A549 (cell line): ENCODE measurements at regions not wholly inside any gene's neighbourhood (a gene's known extent, or its start where the extent isn't known, plus 50 kb on each side); places are given as distances from the start of the nearest gene placed in this dataset.

Source experiments
- BHLHE40 ChIP-seq: IDR thresholded peaks from 2 replicates; pipeline ENCODE4 v1.6.1; 2012; ENCODE audit warnings: low read depth, low read length, inconsistent platforms
- E2F6 ChIP-seq: IDR thresholded peaks from 2 replicates; pipeline ENCODE4 v1.6.1; 2012; ENCODE audit warnings: low read depth, borderline replicate concordance
- EP300 ChIP-seq, 2 experiments: fragments of >200 bp; sonication (Bioruptor Twin); formaldehyde crosslinking; IDR thresholded peaks; 2 replicates in 1 of 2; 3 replicates in 1 of 2; pipeline ENCODE4 v1.6.1; 2016 to 2017
- JUNB ChIP-seq: fragments of >200 bp; sonication (Bioruptor Twin); formaldehyde crosslinking; IDR thresholded peaks from 2 replicates; pipeline ENCODE4 v1.6.1; 2016
- MAZ ChIP-seq: fragments of 150-350 bp; IDR thresholded peaks from 2 replicates; pipeline ENCODE4 v1.6.1; 2014; ENCODE audit warnings: antibody characterized with exemption, low read depth, low read length, borderline replicate concordance
- MYC ChIP-seq: IDR thresholded peaks from 2 replicates; pipeline ENCODE4 v1.6.1; 2012; ENCODE audit warnings: mild to moderate bottlenecking, inconsistent platforms, low read length, improper control_type of control experiment, borderline replicate concordance
- POLR2A ChIP-seq: IDR thresholded peaks from 2 replicates; pipeline ENCODE4 v1.6.1; 2012; ENCODE audit warnings: mild to moderate bottlenecking, low read length
- POLR2AphosphoS2 ChIP-seq: conservative IDR thresholded peaks from 2 replicates; pipeline ENCODE4 v1.6.1; 2012; ENCODE audit warnings: low read length, improper control_type of control experiment, inconsistent platforms
- RAD21 ChIP-seq, 2 experiments: fragments of >200 bp in 1 of 2; sonication (Bioruptor Twin) in 1 of 2; formaldehyde crosslinking in 1 of 2; IDR thresholded peaks in 1 of 2; conservative IDR thresholded peaks in 1 of 2; 2 replicates in 1 of 2; 3 replicates in 1 of 2; pipeline ENCODE4 v1.6.1; 2012 to 2018; ENCODE audit warnings: inconsistent platforms in 1 of 2
- RCOR1 ChIP-seq: fragments of 150-350 bp; IDR thresholded peaks from 2 replicates; pipeline ENCODE4 v1.6.1; 2014; ENCODE audit warnings: antibody characterized with exemption, low read length, low read depth
- RFX5 ChIP-seq: fragments of 450-650 bp; IDR thresholded peaks from 2 replicates; pipeline ENCODE4 v1.7.1; 2014; ENCODE audit warnings: antibody characterized with exemption, mild to moderate bottlenecking, moderate library complexity
- RNF2 ChIP-seq: fragments of 200-600 bp; sonication (generic); IDR thresholded peaks from 2 replicates; pipeline ENCODE4 v1.6.1; 2016; ENCODE audit warnings: low read depth, mild to moderate bottlenecking, antibody characterized with exemption, moderate library complexity, borderline replicate concordance
- TF ChIP-seq, protein P1 (sequence below): fragments of >200 bp; sonication (Bioruptor Twin); formaldehyde crosslinking; IDR thresholded peaks from 3 replicates; pipeline ENCODE4 v1.5.1; 2016
- TF ChIP-seq, protein P2 (sequence below): IDR thresholded peaks from 2 replicates; pipeline ENCODE4 v1.6.1; 2012

GRCh38 chr4:177587989-177588388 is 145.8 kb upstream of the AGA start:
- TF ChIP-seq EP300 (IDR thresholded peaks at IDR 0.05): no peak
- TF ChIP-seq, protein P1, sequence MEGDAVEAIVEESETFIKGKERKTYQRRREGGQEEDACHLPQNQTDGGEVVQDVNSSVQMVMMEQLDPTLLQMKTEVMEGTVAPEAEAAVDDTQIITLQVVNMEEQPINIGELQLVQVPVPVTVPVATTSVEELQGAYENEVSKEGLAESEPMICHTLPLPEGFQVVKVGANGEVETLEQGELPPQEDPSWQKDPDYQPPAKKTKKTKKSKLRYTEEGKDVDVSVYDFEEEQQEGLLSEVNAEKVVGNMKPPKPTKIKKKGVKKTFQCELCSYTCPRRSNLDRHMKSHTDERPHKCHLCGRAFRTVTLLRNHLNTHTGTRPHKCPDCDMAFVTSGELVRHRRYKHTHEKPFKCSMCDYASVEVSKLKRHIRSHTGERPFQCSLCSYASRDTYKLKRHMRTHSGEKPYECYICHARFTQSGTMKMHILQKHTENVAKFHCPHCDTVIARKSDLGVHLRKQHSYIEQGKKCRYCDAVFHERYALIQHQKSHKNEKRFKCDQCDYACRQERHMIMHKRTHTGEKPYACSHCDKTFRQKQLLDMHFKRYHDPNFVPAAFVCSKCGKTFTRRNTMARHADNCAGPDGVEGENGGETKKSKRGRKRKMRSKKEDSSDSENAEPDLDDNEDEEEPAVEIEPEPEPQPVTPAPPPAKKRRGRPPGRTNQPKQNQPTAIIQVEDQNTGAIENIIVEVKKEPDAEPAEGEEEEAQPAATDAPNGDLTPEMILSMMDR: no peak
- no peak for TF ChIP-seq POLR2AphosphoS2
- TF ChIP-seq E2F6: no peak
- TF ChIP-seq POLR2A: no peak
- TF ChIP-seq RNF2: no peak
- no peak for TF ChIP-seq RFX5
- no peak for TF ChIP-seq RAD21 (conservative IDR thresholded peaks at IDR 0.05 in 1 of 2, IDR thresholded peaks at IDR 0.05 in 1 of 2)
- no peak for TF ChIP-seq RCOR1
- TF ChIP-seq MYC: no peak
- TF ChIP-seq, protein P2, sequence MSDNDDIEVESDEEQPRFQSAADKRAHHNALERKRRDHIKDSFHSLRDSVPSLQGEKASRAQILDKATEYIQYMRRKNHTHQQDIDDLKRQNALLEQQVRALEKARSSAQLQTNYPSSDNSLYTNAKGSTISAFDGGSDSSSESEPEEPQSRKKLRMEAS: no peak
- no peak for TF ChIP-seq MAZ
- no peak for TF ChIP-seq JUNB
- TF ChIP-seq BHLHE40: no peak
